A673 (cell line): ENCODE measurements at regions not wholly inside any gene's neighbourhood (a gene's known extent, or its start where the extent isn't known, plus 50 kb on each side); places are given as distances from the start of the nearest gene placed in this dataset.

ENCODE experiments used
- BruUV-seq: library from RNA; stranded (reverse); fragments of 400-500 nt; replicated peaks from 2 replicates; lab custom pipeline; 2021; lab: Mats Ljungman, UMichigan
- CTCF ChIA-PET: fragments of 300-600 bp; sonication (Branson Sonifier 250); formaldehyde crosslinking; loops from one replicate; lab custom pipeline; 2022; ENCODE audit warnings: antibody characterized with exemption; lab: Charles Lee
- POLR2A ChIA-PET: fragments of 300-600 bp; sonication (Branson Sonifier 250); formaldehyde crosslinking; loops from one replicate; lab custom pipeline; 2022; ENCODE audit warnings: antibody characterized with exemption; ENCODE audit not compliant: low non-redundant PET; lab: Charles Lee
- DNase-seq: peaks from one replicate; pipeline ENCODE4 v3.0.0-alpha.2; 2015; ENCODE audit warnings: low spot score
- H3K27ac ChIP-seq: fragments of 200-600 bp; sonication (generic); 2 replicates; pipeline ENCODE4 v1.5.1; 2016; ENCODE audit warnings: mixed run types, low read depth, mild to moderate bottlenecking, mixed read lengths, antibody characterized with exemption, low read length; ENCODE audit not compliant: poor library complexity, severe bottlenecking
- H3K27me3 ChIP-seq: fragments of 200-600 bp; sonication (generic); replicated peaks from 2 replicates; pipeline ENCODE4 v1.6.1; 2017; ENCODE audit warnings: mixed run types, low read depth, mild to moderate bottlenecking, mixed read lengths, antibody characterized with exemption, low read length; ENCODE audit not compliant: insufficient read depth, poor library complexity
- H3K36me3 ChIP-seq: fragments of 200-600 bp; sonication (generic); 2 replicates; pipeline ENCODE4 v1.6.1; 2016; ENCODE audit warnings: mixed run types, mild to moderate bottlenecking, mixed read lengths, antibody characterized with exemption, low read length; ENCODE audit not compliant: insufficient read depth, poor library complexity, severe bottlenecking
- H3K4me1 ChIP-seq: fragments of 200-600 bp; sonication (generic); 2 replicates; pipeline ENCODE4 v1.6.1; 2017; ENCODE audit warnings: mixed run types, mild to moderate bottlenecking, mixed read lengths, antibody characterized with exemption, low read length; ENCODE audit not compliant: insufficient read depth, poor library complexity, severe bottlenecking
- H3K4me3 ChIP-seq: fragments of 200-600 bp; sonication (generic); 2 replicates; pipeline ENCODE4 v1.5.1; 2016; ENCODE audit warnings: low read depth, mixed run types, mild to moderate bottlenecking, mixed read lengths, low read length; ENCODE audit not compliant: poor library complexity, severe bottlenecking
- H3K9me3 ChIP-seq: fragments of 200-600 bp; sonication (generic); 2 replicates; pipeline ENCODE4 v1.6.1; 2016; ENCODE audit warnings: mixed run types, low read depth, mild to moderate bottlenecking, mixed read lengths, antibody characterized with exemption, low read length; ENCODE audit not compliant: poor library complexity, severe bottlenecking
- EZH2 ChIP-seq: fragments of 200-600 bp; sonication (generic); IDR thresholded peaks from 2 replicates; pipeline ENCODE4 v1.6.1; 2017; ENCODE audit warnings: borderline replicate concordance, low read depth, mild to moderate bottlenecking, mixed read lengths, antibody characterized with exemption, low read length; ENCODE audit not compliant: poor library complexity, severe bottlenecking
- intact Hi-C: fragments of 100-400 bp; cut with micrococcal nuclease; formaldehyde crosslinking; loops from one replicate; pipeline ENCODE4 v1.10.0; 2022; ENCODE audit not compliant: unreplicated experiment
- TF ChIP-seq, protein P1 (sequence below): fragments of 300-800, 200-600 bp; sonication (generic); conservative IDR thresholded peaks from 2 replicates; pipeline ENCODE4 v1.5.1; 2017; ENCODE audit warnings: low read depth, mild to moderate bottlenecking, antibody characterized with exemption, low read length, moderate library complexity, mixed read lengths

DNA sequence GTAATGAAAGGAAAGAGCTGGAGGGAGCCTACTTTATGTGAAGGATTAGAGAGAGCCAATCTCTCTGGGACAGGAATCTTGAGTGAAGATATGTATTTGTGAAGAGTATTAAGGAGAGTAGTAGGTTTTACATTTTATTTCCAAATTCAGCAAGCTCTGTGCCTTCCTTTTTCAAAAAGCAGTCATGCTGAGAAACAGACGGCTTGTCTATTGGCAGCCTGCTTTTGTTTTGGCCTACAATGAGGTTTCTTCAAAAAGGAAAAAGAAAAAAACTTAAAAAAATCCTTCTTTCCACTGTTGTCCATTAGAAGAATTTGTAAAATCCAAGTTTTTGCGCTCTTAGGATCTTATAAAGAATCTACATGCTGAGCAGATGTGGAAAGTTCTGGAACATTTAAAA lies 103.6 kb upstream of the PTGFR start:
- Histone ChIP-seq H3K27me3 (no peaks in the 10 kb centered on the region), H3K4me3 (no peak overlapping the region), H3K27ac (no peak overlapping the region), H3K4me1 (no peaks in the 10 kb centered on the region), H3K36me3 (no peaks in the 10 kb centered on the region), H3K9me3 (no peaks in the 10 kb centered on the region)
- TF ChIP-seq, protein P1, sequence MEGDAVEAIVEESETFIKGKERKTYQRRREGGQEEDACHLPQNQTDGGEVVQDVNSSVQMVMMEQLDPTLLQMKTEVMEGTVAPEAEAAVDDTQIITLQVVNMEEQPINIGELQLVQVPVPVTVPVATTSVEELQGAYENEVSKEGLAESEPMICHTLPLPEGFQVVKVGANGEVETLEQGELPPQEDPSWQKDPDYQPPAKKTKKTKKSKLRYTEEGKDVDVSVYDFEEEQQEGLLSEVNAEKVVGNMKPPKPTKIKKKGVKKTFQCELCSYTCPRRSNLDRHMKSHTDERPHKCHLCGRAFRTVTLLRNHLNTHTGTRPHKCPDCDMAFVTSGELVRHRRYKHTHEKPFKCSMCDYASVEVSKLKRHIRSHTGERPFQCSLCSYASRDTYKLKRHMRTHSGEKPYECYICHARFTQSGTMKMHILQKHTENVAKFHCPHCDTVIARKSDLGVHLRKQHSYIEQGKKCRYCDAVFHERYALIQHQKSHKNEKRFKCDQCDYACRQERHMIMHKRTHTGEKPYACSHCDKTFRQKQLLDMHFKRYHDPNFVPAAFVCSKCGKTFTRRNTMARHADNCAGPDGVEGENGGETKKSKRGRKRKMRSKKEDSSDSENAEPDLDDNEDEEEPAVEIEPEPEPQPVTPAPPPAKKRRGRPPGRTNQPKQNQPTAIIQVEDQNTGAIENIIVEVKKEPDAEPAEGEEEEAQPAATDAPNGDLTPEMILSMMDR = no peak
- TF ChIP-seq EZH2 = no peak
- ChIA-PET CTCF (no interaction called here), POLR2A (no interaction called here)
- intact Hi-C loops = no loop called here
- no TSS peak for BruUV-seq
- DNase-seq = no peak

DNA sequence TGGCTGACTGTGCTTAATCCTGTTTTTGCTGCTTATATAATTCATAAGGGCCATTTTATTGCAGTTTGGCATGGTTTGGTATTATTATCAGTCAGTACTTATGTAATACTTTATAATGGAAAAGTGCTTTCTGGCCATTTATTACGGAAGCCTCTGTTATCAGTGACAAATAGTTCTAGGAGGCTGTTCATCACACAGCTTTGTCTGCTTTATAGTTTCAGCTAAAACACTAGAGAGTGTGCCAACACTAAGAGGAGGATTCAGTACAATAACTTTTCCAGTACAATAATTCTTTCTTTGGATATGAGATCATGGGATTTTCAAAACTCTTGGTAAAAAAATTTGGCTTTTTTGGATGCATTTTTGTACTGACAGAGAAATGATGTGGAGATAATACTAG lies 102.9 kb upstream of the PTGFR start:
- H3K27me3 ChIP-seq = no peaks in the 10 kb centered on the region
- H3K36me3 ChIP-seq = no peaks in the 10 kb centered on the region
- no peaks in the 10 kb centered on the region for H3K9me3 ChIP-seq
- POLR2A ChIA-PET = no interaction called here
- no TSS peak for BruUV-seq
- no peak for DNase-seq
- CTCF ChIA-PET = no interaction called here
- H3K27ac ChIP-seq = no peak overlapping the region
- no peak overlapping the region for H3K4me3 ChIP-seq
- TF ChIP-seq, protein P1 = no peak
- TF ChIP-seq EZH2 = no peak
- no peaks in the 10 kb centered on the region for H3K4me1 ChIP-seq
- intact Hi-C loops = no loop called here

DNA sequence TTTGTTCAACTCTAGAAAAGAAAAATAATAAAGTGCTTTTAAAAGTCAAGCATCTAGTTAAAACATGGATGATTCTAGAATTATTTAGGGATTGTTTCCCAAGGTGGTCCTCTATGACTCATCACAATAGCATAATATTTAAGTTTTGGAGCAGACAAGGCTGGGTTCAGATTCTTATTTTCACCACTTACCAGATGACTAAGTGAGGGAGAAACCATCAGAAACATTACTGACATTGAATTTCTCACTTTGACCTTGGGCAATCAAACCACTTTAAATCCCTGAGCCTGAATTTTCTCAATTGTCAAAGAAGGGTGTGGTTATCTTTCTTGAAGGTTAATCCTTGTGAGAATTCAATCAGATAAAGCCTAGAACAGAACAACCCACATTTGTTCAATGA lies 102.5 kb upstream of the PTGFR start:
- ChIA-PET CTCF (no interaction called here), POLR2A (no interaction called here)
- H3K27ac ChIP-seq = no peak overlapping the region
- no peak for DNase-seq
- no peak overlapping the region for H3K4me3 ChIP-seq
- TF ChIP-seq EZH2 = no peak
- TF ChIP-seq, protein P1 = no peak
- intact Hi-C loops = no loop called here
- no TSS peak for BruUV-seq
- H3K4me1 ChIP-seq = no peaks in the 10 kb centered on the region
- no peaks in the 10 kb centered on the region for H3K9me3 ChIP-seq
- no peaks in the 10 kb centered on the region for H3K27me3 ChIP-seq
- H3K36me3 ChIP-seq = no peaks in the 10 kb centered on the region
